ENCODE measurements at regions not wholly inside any gene's neighbourhood (a gene's known extent, or its start where the extent isn't known, plus 50 kb on each side); places are given as distances from the start of the nearest gene placed in this dataset.

GRCh38 chr4:3831529-3832150, 65.5 kb downstream of the ADRA2C start:
- DNase-seq (ENCODE audit: low spot score), result no peak

GRCh38 chr4:3832536-3833220, 66.5 kb downstream of the ADRA2C start:
- DNase-seq (ENCODE audit: low spot score), result no peak

GRCh38 chr4:3833326-3833989, 67.3 kb downstream of the ADRA2C start:
- no peak for DNase-seq (ENCODE audit: low spot score)

GRCh38 chr4:3834186-3834662, 68.0 kb downstream of the ADRA2C start:
- no peak for DNase-seq (ENCODE audit: low spot score)

- no peak for DNase-seq (ENCODE audit: low spot score)
These were observed 68.7 kb downstream of the ADRA2C start for GRCh38 chr4:3834663-3835521.

GRCh38 chr4:3835527-3836405, 69.6 kb downstream of the ADRA2C start:
- no peak for DNase-seq (ENCODE audit: low spot score)

GRCh38 chr4:3836406-3836755, 70.2 kb downstream of the ADRA2C start:
- no peak for DNase-seq (ENCODE audit: low spot score)

GRCh38 chr4:3836756-3837601, 70.8 kb downstream of the ADRA2C start:
- DNase-seq (ENCODE audit: low spot score), result no peak

- DNase-seq (ENCODE audit: low spot score), result no peak
These were observed 72.5 kb downstream of the ADRA2C start for GRCh38 chr4:3838437-3839380.

GRCh38 chr4:3845094-3845743, 79.0 kb downstream of the ADRA2C start:
- no peak for DNase-seq (ENCODE audit: low spot score)

GRCh38 chr4:3845744-3846429, 79.7 kb downstream of the ADRA2C start:
- DNase-seq (ENCODE audit: low spot score), result no peak

GRCh38 chr4:3847211-3847940, 81.2 kb downstream of the ADRA2C start:
- DNase-seq (ENCODE audit: low spot score), result no peak

- no peak for DNase-seq (ENCODE audit: low spot score)
These were observed 82.1 kb downstream of the ADRA2C start for GRCh38 chr4:3848323-3848722.

- no peak for DNase-seq (ENCODE audit: low spot score)
These were observed 83.0 kb downstream of the ADRA2C start for GRCh38 chr4:3849140-3849539.

GRCh38 chr4:3850128-3850527, 83.9 kb downstream of the ADRA2C start:
- DNase-seq (ENCODE audit: low spot score), result no peak

- DNase-seq (ENCODE audit: low spot score), result peak; percentile 77
These were observed 85.0 kb downstream of the ADRA2C start for GRCh38 chr4:3851211-3851610.

- DNase-seq (ENCODE audit: low spot score), result no peak
These were observed 85.7 kb downstream of the ADRA2C start for GRCh38 chr4:3851881-3852280.

Data from AG08395 (cell line).